GM19238 (cell line): ENCODE measurements at regions not wholly inside any gene's neighbourhood (a gene's known extent, or its start where the extent isn't known, plus 50 kb on each side); places are given as distances from the start of the nearest gene placed in this dataset.

Experiments
- DNase-seq: peaks from one replicate; pipeline ENCODE4 v3.0.0; 2011; ENCODE audit warnings: low spot score; ENCODE audit not compliant: insufficient read length

- DNase-seq: no peak
These were observed 51.6 kb upstream of the KCND3 start for GRCh38 chr1:112040891-112041740.

DNA sequence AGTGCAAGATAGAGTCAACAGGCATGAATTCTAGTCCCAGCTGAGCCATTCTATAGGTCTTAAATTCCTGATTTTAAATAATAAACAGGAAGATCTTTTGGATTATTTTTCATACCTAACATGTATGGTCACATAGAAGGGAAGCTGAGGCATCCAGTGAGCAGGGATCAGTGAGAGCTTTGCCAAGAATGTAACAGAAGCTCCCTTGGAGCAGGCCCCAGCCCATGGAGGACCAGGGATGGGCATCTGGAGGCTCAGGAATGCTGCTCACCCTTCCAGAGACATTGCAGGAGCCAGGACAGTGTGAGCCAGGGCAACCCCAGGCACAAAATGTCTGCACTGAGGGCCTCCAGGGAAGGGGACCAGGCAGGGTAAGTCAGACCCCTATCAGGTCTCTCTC lies 54.4 kb upstream of the KCND3 start:
- no peak for DNase-seq

- DNase-seq: no peak
These were observed 55.3 kb upstream of the KCND3 start for GRCh38 chr1:112044745-112045144.

- no peak for DNase-seq
These were observed 57.2 kb upstream of the KCND3 start for GRCh38 chr1:112046630-112047029.

- no peak for DNase-seq
These were observed 59.0 kb upstream of the KCND3 start for GRCh38 chr1:112048421-112048820.

DNA sequence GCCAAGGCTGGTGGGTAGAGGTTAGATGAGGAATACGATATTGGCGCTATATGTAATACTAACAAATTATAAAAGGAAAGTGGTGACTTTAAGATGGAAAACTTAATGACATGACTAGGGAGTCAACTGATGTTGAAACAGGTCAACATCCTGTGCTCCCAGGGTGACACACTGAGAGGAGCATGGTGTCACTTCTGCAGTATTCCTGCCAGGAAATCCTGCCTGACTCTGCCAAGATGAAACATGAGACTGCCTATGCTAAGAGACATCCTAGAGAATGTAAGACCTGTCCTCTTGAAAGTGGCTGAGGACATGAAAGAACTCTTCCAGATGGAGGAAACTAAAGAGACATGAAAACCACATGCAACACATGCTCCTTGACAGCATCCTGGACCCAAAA lies 65.0 kb upstream of the KCND3 start:
- no peak for DNase-seq

DNA sequence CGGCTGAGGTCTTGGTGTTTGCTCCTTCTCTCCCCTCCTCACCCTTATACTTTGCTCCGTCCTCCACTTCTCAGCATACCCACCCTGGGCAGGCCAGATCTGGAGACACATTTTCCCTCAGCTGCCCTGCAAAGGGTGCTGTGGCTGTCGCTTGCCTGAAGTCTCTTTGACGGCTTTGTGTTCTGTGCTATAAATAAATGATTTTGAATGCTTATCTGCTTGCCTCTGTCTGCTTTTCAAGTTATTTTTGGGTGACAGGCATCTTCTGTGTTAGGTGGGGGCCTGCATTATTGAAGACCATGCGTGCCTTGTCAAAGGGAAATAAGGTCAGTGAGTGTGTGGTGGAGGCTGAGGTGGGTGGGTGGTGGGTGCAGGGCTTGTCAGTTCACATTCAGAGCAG lies 66.9 kb upstream of the KCND3 start:
- DNase-seq: no peak

- no peak for DNase-seq
These were observed 68.3 kb upstream of the KCND3 start for GRCh38 chr1:112057736-112058135.

GRCh38 chr1:112058815-112059450 lies 69.5 kb upstream of the KCND3 start:
- DNase-seq: no peak

GRCh38 chr1:112059679-112060078 lies 70.2 kb upstream of the KCND3 start:
- DNase-seq: no peak

DNA sequence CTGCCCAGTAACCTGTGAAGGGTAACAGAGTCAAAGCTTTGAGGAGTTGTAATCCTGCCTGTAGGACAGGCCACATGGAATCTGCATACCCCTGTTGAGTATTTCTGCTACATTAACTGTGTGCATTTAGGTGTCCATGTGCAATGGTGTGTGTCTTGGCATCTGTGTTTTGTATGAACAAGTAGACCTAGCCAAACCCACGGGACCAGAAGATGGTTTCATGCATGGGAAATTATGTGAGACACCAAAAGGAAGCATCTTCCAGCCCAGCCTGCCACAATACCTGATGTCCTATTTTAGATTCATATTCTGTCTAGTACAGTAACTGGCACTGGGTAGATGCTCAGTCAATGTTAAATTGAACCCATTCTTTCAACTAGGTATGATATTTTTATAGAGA lies 70.8 kb upstream of the KCND3 start:
- no peak for DNase-seq

- DNase-seq: no peak
These were observed 71.6 kb upstream of the KCND3 start for GRCh38 chr1:112061056-112061455.

- DNase-seq: no peak
These were observed 72.4 kb upstream of the KCND3 start for GRCh38 chr1:112061901-112062320.

- DNase-seq: no peak
These were observed 74.6 kb upstream of the KCND3 start for GRCh38 chr1:112063781-112064728.

DNA sequence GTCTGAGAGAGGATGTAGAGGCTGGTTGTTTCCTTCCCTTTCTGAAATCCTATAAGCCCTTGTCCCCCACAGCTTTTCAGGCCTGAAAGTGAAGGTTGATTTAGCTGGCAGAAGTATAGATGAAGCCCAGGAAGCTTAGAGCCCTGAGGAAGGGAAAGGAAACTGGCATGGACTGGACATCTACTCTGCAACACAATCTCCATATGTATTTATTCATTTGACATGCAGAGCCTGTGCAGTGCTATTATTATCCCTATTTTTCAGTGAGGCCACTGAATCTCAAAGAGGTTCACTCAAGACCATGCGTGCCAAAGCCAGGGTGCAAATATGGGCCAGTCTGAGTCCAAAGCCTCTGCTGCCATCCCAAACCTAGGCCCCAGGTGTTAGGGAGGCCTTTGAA lies 78.5 kb upstream of the KCND3 start:
- no peak for DNase-seq

DNA sequence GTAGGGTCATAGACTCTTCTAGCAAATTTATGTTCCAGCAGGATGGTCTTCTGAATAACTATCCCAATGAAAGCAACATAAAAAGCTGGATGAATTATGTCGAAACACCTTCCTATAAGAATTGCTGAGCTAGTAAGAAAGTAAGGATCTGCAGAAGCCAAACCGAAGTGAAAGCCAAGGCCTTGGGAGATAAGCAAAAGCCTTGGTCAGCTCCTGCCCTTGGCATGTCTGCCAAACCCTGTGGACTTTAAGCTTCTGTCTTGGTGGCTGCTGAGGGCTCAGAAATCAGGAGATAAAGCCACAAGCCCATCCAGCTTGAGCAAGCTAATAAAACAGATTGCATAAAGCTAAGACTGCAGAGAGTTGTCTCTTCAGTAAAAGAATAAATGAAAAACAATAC lies 81.2 kb upstream of the KCND3 start:
- no peak for DNase-seq

DNA sequence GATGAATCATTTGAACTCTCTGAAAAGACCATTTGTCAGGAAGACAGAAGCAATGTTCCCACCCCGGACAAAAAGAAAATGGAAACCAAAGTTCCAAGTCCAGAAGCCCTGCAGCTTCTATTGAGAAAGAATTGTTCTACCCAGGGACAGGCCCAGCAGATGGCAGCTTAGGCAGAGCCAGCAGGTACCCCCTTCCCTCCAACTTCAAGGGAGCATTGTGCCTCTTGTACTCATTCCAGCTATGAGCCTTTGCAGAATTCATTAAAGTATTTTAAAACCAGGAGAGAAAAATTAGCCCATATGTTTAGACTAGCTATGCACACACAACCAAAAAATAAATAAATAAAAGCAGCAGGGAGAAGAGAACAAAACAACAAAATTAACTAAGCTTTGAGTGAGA lies 85.2 kb upstream of the KCND3 start:
- no peak for DNase-seq

DNA sequence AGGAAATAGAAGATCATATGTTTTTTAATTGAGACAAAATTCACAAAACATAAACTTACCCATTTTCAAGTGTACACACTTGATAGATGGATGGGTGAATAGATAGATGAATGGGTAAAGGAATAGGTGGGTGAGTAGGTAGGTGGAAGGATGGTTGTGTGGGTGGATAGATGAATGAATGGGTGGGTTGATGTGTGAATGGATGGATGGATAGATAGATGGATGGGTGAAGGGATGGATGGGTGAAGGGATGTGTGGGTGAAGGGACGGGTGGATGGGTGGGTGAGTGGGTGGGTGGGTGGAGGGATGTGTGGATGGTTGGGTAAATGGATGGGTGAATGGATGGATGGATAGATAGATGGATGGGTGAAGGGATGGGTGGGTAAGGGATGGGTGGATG lies 86.1 kb upstream of the KCND3 start:
- no peak for DNase-seq

- DNase-seq: no peak
These were observed 90.0 kb upstream of the KCND3 start for GRCh38 chr1:112079446-112079845.

- no peak for DNase-seq
These were observed 94.0 kb upstream of the KCND3 start for GRCh38 chr1:112083487-112083886.

GRCh38 chr1:112092656-112093371 lies 103.3 kb upstream of the KCND3 start:
- no peak for DNase-seq
